ENCODE measurements at regions not wholly inside any gene's neighbourhood (a gene's known extent, or its start where the extent isn't known, plus 50 kb on each side); places are given as distances from the start of the nearest gene placed in this dataset.

- DNase-seq (ENCODE audit: low read depth) = no peak
Measured at GRCh38 chr9:87824216-87824875, 58.3 kb upstream of the SPATA31E1 start.

DNA sequence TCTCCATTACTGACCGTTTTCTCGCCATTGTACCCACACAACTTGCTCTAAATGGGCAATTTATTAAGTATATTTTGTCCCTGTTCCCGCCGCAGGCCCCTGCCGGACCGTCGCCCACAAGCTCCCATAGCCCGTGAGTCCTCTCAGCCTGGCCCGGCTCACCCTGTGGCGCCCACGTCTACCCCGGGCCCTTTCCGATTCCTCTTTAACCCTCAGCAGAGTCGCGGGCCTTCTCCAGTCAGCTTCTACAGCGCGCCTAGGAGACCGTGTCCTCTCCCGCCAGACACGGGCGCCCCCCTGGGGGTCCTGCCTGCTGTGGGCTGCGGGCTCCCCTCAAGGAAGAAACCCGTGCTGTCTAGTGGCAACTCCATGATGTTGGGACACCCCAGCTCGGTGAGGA is 57.8 kb upstream of the SPATA31E1 start:
- no peak for DNase-seq (ENCODE audit: low read depth)

GRCh38 chr9:87826331-87826730 is 56.3 kb upstream of the SPATA31E1 start:
- DNase-seq (ENCODE audit: low read depth) = no peak

DNA sequence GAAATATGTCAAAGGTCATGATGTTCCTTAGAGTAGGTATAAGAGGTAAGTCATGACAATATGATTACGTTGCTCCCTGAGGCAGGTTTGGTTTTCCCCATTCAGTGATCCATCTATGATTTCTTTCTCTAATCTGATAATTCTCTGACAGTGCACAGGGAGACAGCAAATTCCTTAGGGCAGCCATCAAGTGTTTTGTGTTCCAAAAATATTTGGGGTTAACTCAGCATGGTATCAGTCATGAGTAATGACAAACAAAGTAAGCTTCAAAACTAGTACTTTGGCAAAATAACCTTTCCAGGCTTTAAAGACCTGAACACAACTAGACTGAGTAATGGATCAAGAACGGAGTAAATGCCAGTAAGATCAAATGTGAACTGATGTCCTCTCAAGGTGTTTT is 55.3 kb upstream of the SPATA31E1 start:
- no peak for DNase-seq (ENCODE audit: low read depth)

DNA sequence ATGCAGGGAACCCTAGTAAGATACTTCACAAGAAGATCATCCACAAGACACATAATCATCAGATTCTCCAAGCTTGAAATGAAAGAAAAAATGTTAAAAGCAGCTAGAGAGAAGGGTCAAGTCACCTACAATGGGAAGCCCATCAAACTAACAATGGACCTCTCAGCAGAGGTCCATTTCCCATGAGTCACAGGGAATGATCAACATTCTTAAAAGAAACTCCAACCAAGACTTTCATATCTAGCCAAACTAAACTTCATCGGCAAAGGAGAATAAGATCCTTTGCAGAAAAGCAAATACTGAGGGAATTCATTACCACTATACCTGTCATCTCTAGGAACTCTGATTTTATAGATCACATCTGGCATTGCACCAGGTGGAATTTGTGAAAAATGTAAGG is 52.9 kb upstream of the SPATA31E1 start:
- DNase-seq (ENCODE audit: low read depth) = no peak

DNA sequence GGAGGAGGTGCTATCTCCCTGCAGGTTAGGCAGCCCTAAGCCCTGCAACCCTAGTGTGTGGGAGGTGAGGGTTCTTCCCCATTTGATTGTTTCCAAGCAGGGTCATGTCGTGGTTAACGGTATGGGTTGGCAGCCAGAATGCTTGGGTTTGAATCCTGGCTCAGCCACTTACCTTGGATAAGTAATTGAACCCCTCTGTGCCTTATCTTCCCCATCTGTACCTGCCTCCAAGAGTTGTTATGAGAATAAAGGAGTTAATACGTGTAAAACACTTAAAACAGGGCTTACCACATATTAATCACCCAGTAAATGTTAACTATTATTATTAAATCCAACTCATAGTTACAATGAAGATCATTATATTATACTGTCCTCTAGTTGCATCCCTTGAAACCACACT is 52.2 kb upstream of the SPATA31E1 start:
- DNase-seq (ENCODE audit: low read depth) = no peak

DNA sequence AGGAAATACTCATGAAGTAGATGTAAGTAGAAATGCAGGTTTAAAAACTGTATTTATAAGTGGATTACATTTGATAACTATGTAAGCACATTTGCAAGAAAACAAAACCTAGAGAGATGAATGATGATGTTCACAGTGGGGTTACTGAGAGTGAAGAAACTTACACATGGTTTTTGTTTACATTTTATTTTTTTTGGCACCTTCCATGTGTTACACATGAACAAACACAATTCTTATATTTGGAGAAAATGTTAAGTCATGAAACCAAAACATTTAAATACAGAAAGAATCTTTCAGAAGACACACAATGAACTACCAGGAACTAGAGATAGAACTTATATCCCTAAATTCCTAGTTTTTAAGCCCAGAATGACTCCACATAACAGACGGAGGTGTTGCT is 51.5 kb upstream of the SPATA31E1 start:
- DNase-seq (ENCODE audit: low read depth) = no peak

Measured in stromal cell of bone marrow (primary cell).